ENCODE measurements at regions not wholly inside any gene's neighbourhood (a gene's known extent, or its start where the extent isn't known, plus 50 kb on each side); places are given as distances from the start of the nearest gene placed in this dataset.

GRCh38 chr2:120984046-120984445, 248.4 kb downstream of the GLI2 start:
- no peak for DNase-seq

GRCh38 chr2:120984452-120985173, 248.9 kb downstream of the GLI2 start:
- DNase-seq = no peak

GRCh38 chr2:120985174-120985996, 249.7 kb downstream of the GLI2 start:
- no peak for DNase-seq

- DNase-seq = no peak
These were observed 250.5 kb downstream of the GLI2 start for GRCh38 chr2:120985997-120986651.

GRCh38 chr2:120986898-120987650, 251.4 kb downstream of the GLI2 start:
- no peak for DNase-seq

- DNase-seq = no peak
These were observed 252.5 kb downstream of the GLI2 start for GRCh38 chr2:120988051-120988699.

- no peak for DNase-seq
These were observed 253.2 kb downstream of the GLI2 start for GRCh38 chr2:120988700-120989511.

- no peak for DNase-seq
These were observed 254.1 kb downstream of the GLI2 start for GRCh38 chr2:120989512-120990441.

- no peak for DNase-seq
These were observed 254.8 kb downstream of the GLI2 start for GRCh38 chr2:120990451-120990871.

GRCh38 chr2:120991441-120991840, 255.8 kb downstream of the GLI2 start:
- DNase-seq = no peak

GRCh38 chr2:120992791-120993555, 257.3 kb downstream of the GLI2 start:
- no peak for DNase-seq

GRCh38 chr2:120993661-120994060, 258.0 kb downstream of the GLI2 start:
- DNase-seq = no peak

- DNase-seq = no peak
These were observed 258.8 kb downstream of the GLI2 start for GRCh38 chr2:120994301-120994995.

- no peak for DNase-seq
These were observed 259.5 kb downstream of the GLI2 start for GRCh38 chr2:120995152-120995551.

- no peak for DNase-seq
These were observed 260.1 kb downstream of the GLI2 start for GRCh38 chr2:120995656-120996190.

- no peak for DNase-seq
These were observed 263.9 kb downstream of the GLI2 start for GRCh38 chr2:120999377-121000097.

GRCh38 chr2:121000804-121001203, 265.1 kb downstream of the GLI2 start:
- no peak for DNase-seq

GRCh38 chr2:121001641-121002040, 266.0 kb downstream of the GLI2 start:
- no peak for DNase-seq
